Heart left ventricle (tissue), 16 donors: ENCODE measurements at regions not wholly inside any gene's neighbourhood (a gene's known extent, or its start where the extent isn't known, plus 50 kb on each side); places are given as distances from the start of the nearest gene placed in this dataset.

Experiments used
- ATAC-seq, 4 donors: fragments of 200-7000 bp; cut with Tn5 transposase; one replicate each; pipeline ENCODE4 v1.9.1; 2020 to 2022; ENCODE audit warnings: moderate library complexity in 4 of 4, mild to moderate bottlenecking in 3 of 4, moderate number of reproducible peaks in 1 of 4
- DNase-seq, 5 donors: peaks; one replicate each; pipeline ENCODE4 v3.0.0-alpha.2; 2020
- H3K27ac ChIP-seq, 12 donors: fragments of 200-600 bp; sonication (generic) in 4 of 12; one replicate each; pipeline versions ENCODE4 v1.5.0 to v1.8.0; 2016 to 2022; ENCODE audit warnings: mild to moderate bottlenecking in 2 of 12
- H3K27me3 ChIP-seq, 9 donors: fragments of 200-600 bp; sonication (generic) in 2 of 9; one replicate each; pipeline versions ENCODE4 v1.5.1 to v1.8.0; 2016 to 2022; ENCODE audit warnings: mild to moderate bottlenecking in 3 of 9
- H3K36me3 ChIP-seq, 9 donors: fragments of 200-600 bp; sonication (generic) in 2 of 9; one replicate each; pipeline versions ENCODE4 v1.5.0 to v1.8.0; 2018 to 2022; ENCODE audit warnings: mild to moderate bottlenecking in 2 of 9
- H3K4me1 ChIP-seq, 12 donors: fragments of 200-600 bp; sonication (generic) in 4 of 12; one replicate each; pipeline versions ENCODE4 v1.5.0 to v1.8.0; 2016 to 2022; ENCODE audit warnings: mild to moderate bottlenecking in 3 of 12
- H3K4me3 ChIP-seq, 12 donors: fragments of 200-600 bp; sonication (generic) in 4 of 12; one replicate each; pipeline versions ENCODE4 v1.5.0 to v1.8.0; 2017 to 2022; ENCODE audit warnings: mild to moderate bottlenecking in 9 of 12, moderate library complexity in 4 of 12
- H3K9me3 ChIP-seq, 12 donors: fragments of 200-600 bp; sonication (generic) in 4 of 12; one replicate each; pipeline versions ENCODE4 v1.5.0 to v1.8.0; 2016 to 2022; ENCODE audit warnings: mild to moderate bottlenecking in 1 of 12
- POLR2A ChIP-seq, 2 donors: fragments of 450-650 bp; IDR thresholded peaks; one replicate each; pipeline ENCODE4 v1.6.1; 2017; ENCODE audit warnings: antibody characterized with exemption in 2 of 2, mild to moderate bottlenecking in 2 of 2, moderate library complexity in 2 of 2
- WGBS, 4 donors: extraction: QIAGEN DNeasy Blood & Tissue Kit in 2 of 4; methylation state at CpG; one replicate each; pipeline versions ENCODE4 v1.1.5 to v1.1.7; 2013 to 2018; 5-methylcytosine and 5-hydroxymethylcytosine counted together
- intact Hi-C, 10 donors: fragments of 100-400 bp; cut with DNase I; formaldehyde crosslinking; loops; one replicate each; pipeline versions ENCODE4 v1.11.1 to v1.14.2; 2022
- TF ChIP-seq, protein P1 (sequence below), 12 donors: fragments of 200-600 bp; sonication (generic) in 4 of 12; IDR thresholded peaks; one replicate each; pipeline versions ENCODE4 v1.5.0 to v1.8.0; 2018 to 2022; ENCODE audit warnings: antibody characterized with exemption in 12 of 12, mild to moderate bottlenecking in 5 of 12
- donor health status: ischemic (EF 13 %, LVEDD 7.1; RV severe dilation, severe dysfunction).
- donor health status: healthy with polysubstance abuse.
- donor health status: DM: no; HTN: yes; CAD: no.
- donor health status: DM: no; HTN: no; CAD: no.
- donor health status: ischemic (EF 25% LVEDD 6.9; RV normal size, moderate dysfunction).
- donor health status: ischemic (EF 25% LVEDD 5.7; RV mildly dilated, moderate dysfunction).
- donor health status: healthy.
- donor health status: DM: yes; HTN: yes; CAD: no.
- donor health status: ischemic (EF 35%, LVEDD 5.7; RV mildly dilated, moderate dysfunction).
- donor health status: nonischemic (EF 11% LVEDD 7.7; RV severe dilation, severe dysfunction).
- donor health status: DM: yes; HTN: yes; CAD: no.
- donor health status: PGD.
- donor health status: ischemic (EF 29% LVEDD 5.4; RV normal size, mild dysfunction).
- donor health status: nonischemic (EF 23%, LVEDD 6.1; RV moderate dilation, normal function).

GRCh38 chr2:147659051-147659450, 185.8 kb upstream of the ACVR2A start:
- ATAC-seq = no peak
- WGBS, 4 donors = 77 to 86% (median 85%) methylated on average over 1 of the region's 1 CpG
- no peaks in the 10 kb centered on the region for H3K9me3 ChIP-seq
- DNase-seq = no peak
- intact Hi-C loops = no loop called here
- no peak for TF ChIP-seq POLR2A (IDR thresholded peaks at IDR 0.05)
- TF ChIP-seq, protein P1, sequence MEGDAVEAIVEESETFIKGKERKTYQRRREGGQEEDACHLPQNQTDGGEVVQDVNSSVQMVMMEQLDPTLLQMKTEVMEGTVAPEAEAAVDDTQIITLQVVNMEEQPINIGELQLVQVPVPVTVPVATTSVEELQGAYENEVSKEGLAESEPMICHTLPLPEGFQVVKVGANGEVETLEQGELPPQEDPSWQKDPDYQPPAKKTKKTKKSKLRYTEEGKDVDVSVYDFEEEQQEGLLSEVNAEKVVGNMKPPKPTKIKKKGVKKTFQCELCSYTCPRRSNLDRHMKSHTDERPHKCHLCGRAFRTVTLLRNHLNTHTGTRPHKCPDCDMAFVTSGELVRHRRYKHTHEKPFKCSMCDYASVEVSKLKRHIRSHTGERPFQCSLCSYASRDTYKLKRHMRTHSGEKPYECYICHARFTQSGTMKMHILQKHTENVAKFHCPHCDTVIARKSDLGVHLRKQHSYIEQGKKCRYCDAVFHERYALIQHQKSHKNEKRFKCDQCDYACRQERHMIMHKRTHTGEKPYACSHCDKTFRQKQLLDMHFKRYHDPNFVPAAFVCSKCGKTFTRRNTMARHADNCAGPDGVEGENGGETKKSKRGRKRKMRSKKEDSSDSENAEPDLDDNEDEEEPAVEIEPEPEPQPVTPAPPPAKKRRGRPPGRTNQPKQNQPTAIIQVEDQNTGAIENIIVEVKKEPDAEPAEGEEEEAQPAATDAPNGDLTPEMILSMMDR (IDR thresholded peaks at IDR 0.05) = no peak
- H3K4me3 ChIP-seq = no peak overlapping the region
- H3K36me3 ChIP-seq = no peaks in the 10 kb centered on the region
- H3K27me3 ChIP-seq = no peaks in the 10 kb centered on the region
- H3K4me1 ChIP-seq = peaks cover 0 to 6% (median 0%) of the 10 kb centered on the region in 12 donors
- no peak overlapping the region for H3K27ac ChIP-seq

DNA sequence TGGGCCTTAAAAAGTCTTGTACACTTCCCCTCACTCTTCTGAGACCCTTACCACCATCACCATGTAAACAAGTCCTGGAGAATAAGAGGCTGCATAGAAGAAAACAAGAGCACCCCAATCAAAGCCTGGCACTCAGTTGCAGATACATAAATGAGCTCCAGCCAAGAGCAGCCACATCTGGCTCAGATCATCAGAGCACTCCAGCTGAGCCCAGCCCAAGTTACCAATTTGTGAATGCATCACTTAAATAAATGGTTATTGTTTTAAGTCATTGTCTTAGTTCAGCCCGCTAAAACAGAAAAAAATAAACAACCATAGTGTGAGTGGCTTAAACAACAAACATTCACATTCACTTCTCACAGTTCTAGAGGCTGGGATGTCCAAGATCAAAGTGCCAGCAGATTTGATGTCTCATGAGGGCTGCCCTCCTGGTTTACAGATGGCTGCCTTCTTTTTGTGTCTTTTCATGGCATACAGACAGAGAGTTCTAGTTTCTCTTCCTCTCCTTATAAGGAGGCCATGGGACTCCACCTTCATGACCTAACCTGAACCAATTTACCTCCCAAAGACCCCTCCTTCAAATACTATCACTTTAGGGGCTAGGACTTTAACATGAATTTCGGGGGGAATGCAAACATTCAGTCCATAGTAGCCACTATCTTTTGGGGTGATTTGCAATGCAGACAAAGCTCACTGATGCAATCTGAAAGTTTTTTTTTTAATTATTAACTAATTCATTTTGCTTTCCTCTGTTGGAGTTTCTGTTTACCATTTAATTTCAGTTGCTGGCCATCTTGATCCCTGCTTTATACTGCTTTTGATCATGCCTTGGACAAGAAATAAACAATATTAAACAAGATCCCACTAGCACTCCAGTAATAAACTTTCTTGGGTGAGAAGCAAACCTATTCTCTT, 187.5 kb upstream of the ACVR2A start:
- no peak for TF ChIP-seq POLR2A (IDR thresholded peaks at IDR 0.05)
- TF ChIP-seq, protein P1 (IDR thresholded peaks at IDR 0.05) = no peak
- intact Hi-C loops = no loop called here
- no peaks in the 10 kb centered on the region for H3K27me3 ChIP-seq
- H3K36me3 ChIP-seq = no peaks in the 10 kb centered on the region
- ATAC-seq = no peak
- WGBS, 4 donors = 82 to 91% (median 83%) methylated on average over 2 of the region's 2 CpGs
- DNase-seq = no peak
- H3K4me3 ChIP-seq = no peak overlapping the region
- H3K27ac ChIP-seq = no peak overlapping the region
- H3K9me3 ChIP-seq = no peaks in the 10 kb centered on the region
- no peaks in the 10 kb centered on the region for H3K4me1 ChIP-seq

GRCh38 chr2:147649998-147650397, 194.8 kb upstream of the ACVR2A start:
- no peak for TF ChIP-seq POLR2A (IDR thresholded peaks at IDR 0.05)
- TF ChIP-seq, protein P1 (IDR thresholded peaks at IDR 0.05) = no peak
- intact Hi-C loops = no loop called here
- 86 to 91% (median 90%) methylated on average over 6 of the region's 6 CpGs for WGBS, 4 donors

GRCh38 chr2:147649286-147649685, 195.5 kb upstream of the ACVR2A start:
- intact Hi-C loops = no loop called here
- WGBS, 4 donors = 84 to 88% (median 85%) methylated on average over 4 of the region's 4 CpGs

More at GRCh38 chr2:147649998-147650397, 194.8 kb upstream of the ACVR2A start:
- no peaks in the 10 kb centered on the region for H3K36me3 ChIP-seq
- H3K9me3 ChIP-seq = no peaks in the 10 kb centered on the region
- no peak overlapping the region for H3K4me3 ChIP-seq
- no peak overlapping the region for H3K27ac ChIP-seq
- no peaks in the 10 kb centered on the region for H3K27me3 ChIP-seq
- no peaks in the 10 kb centered on the region for H3K4me1 ChIP-seq
- ATAC-seq (no peak), DNase-seq (no peak)

More at GRCh38 chr2:147649286-147649685, 195.5 kb upstream of the ACVR2A start:
- no peak for DNase-seq
- Histone ChIP-seq H3K4me1 (no peaks in the 10 kb centered on the region), H3K27ac (no peak overlapping the region), H3K27me3 (no peaks in the 10 kb centered on the region), H3K36me3 (no peaks in the 10 kb centered on the region), H3K9me3 (no peaks in the 10 kb centered on the region), H3K4me3 (no peak overlapping the region)
- TF ChIP-seq, protein P1 (IDR thresholded peaks at IDR 0.05) = no peak
- no peak for TF ChIP-seq POLR2A (IDR thresholded peaks at IDR 0.05)
- no peak for ATAC-seq
